ENCODE measurements at regions not wholly inside any gene's neighbourhood (a gene's known extent, or its start where the extent isn't known, plus 50 kb on each side); places are given as distances from the start of the nearest gene placed in this dataset.
"Not testable (repeated sequence)": the region's sequence is repeated elsewhere in the genome, so short reads cannot be mapped to it uniquely, and the experiment has no call there.

DNA sequence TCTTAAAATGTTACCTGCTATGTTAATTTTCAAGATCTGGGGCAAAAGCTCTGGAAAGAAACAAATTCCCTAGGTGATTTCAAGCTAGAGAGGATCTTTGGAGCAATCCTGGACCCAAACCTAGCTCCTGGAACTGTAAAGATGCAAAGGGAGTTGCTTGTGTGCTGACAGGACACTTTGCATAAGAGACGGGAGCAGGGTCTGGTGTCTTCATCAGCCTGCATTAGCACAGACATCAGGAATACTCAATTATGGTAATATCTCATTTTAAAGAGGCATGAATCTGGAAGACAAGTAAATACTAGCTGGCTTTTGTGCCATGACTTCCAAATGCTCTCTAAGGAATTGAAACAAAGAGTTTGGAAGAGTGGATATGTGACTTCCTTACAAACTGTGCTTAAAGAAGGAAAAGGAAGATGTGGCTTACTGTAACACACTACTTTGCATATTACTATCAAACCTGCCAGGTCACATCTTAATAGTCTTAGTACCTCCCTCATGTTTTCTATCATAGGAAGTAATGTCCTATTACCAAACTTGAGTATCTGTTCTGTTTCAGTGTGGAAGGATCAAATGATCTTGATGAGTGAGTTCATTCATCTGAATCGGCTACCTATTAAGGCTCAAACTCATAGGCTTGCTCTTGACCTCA lies 193.4 kb downstream of the ALDH8A1 start:
- no peaks in the 10 kb centered on the region for H3K9me3 ChIP-seq (ENCODE audit: control insufficient read depth, low read length, poor library complexity, severe bottlenecking)
- H3K27ac Mint-ChIP-seq = no peak overlapping the region
- no peaks in the 10 kb centered on the region for H3K4me1 Mint-ChIP-seq
- DNase-seq (no peak), ATAC-seq (no peak)
- H3K4me3 Mint-ChIP-seq = no peak overlapping the region
- H3K36me3 Mint-ChIP-seq (ENCODE audit: low read depth) = no peaks in the 10 kb centered on the region
- H3K27me3 Mint-ChIP-seq = peaks cover 41% of the 10 kb centered on the region

DNA sequence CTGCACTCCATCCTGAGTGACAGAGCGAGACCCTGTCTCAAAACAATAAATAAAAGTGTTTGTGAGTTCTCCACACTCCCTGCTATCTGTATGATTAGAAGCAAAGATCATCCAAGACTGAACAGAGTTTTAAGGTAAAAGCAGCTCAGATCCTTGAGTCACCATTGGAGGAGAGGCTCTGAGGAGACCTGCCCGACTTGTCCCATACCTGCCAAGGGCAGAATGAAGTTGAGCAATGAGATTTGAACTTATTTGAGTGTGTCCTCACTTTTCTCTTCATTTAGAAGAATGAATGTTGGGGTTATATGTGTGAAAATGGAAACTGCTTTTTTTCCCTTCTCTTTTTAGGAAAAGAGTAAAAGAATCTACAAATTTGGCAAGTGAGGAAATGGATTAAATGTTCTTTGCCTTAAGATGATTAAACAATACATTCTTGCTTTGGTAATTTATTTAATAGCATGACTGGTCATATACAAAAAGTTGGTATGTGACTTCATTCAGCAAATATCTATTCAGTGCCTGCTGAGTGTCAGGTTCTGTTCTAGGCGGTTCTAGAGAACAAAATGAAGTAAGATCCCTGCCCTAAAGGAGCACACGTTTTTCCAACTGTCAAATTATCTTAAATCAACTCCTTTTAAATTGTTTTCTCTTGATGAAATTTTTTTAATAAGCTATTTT lies 195.7 kb downstream of the ALDH8A1 start:
- no peak for ATAC-seq
- H3K9me3 ChIP-seq (ENCODE audit: control insufficient read depth, low read length, poor library complexity, severe bottlenecking) = no peaks in the 10 kb centered on the region
- DNase-seq = no peak
- no peaks in the 10 kb centered on the region for H3K4me1 Mint-ChIP-seq
- H3K36me3 Mint-ChIP-seq (ENCODE audit: low read depth) = no peaks in the 10 kb centered on the region
- no peak overlapping the region for H3K4me3 Mint-ChIP-seq
- no peak overlapping the region for H3K27ac Mint-ChIP-seq
- peaks cover 36% of the 10 kb centered on the region for H3K27me3 Mint-ChIP-seq

DNA sequence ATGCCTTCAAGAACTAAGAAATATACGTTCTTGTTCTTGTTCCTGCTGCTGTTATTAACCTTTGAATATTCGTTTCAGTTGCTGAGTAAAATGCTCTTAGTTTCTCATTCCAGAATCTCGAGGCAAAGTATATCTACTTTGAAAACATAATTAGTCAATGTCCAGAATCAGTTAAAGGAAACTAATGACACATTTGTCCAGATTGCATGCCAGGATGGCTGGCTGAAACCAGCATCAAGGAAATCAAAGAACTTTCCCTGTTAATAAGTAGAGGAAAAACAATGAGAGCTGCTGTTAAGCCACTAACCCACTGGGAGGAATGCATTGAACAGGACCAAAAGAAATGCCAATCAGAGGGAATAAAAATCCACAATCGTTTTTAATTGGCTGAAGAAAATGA lies 196.9 kb downstream of the ALDH8A1 start:
- H3K9me3 ChIP-seq (ENCODE audit: control insufficient read depth, low read length, poor library complexity, severe bottlenecking) = no peaks in the 10 kb centered on the region
- ATAC-seq = no peak
- no peaks in the 10 kb centered on the region for H3K36me3 Mint-ChIP-seq (ENCODE audit: low read depth)
- H3K27ac Mint-ChIP-seq = no peak overlapping the region
- H3K27me3 Mint-ChIP-seq = peaks cover 36% of the 10 kb centered on the region
- no peak overlapping the region for H3K4me3 Mint-ChIP-seq
- DNase-seq = no peak
- no peaks in the 10 kb centered on the region for H3K4me1 Mint-ChIP-seq

DNA sequence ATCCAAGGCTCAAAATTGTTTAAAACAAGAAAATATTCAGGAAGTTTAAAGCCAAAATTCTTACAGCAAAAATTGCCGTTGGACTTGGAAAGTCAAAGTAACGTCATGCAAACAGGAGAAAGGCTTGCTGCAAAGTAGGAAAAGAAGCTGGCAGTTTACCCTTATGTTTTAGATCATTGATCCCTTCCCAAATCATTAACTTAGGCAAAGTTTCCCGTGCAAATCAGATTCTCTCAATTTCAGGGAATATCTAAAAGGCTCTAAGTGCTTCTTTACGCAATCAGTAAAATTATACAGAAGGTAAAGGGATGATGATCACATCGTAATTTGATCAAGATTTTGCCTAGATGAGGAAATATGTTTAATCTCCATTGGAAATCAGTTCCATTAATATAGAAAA lies 197.5 kb downstream of the ALDH8A1 start:
- Mint-ChIP-seq H3K36me3 (ENCODE audit: low read depth) (no peaks in the 10 kb centered on the region), H3K4me1 (no peaks in the 10 kb centered on the region), H3K4me3 (no peak overlapping the region), H3K27me3 (peaks cover 36% of the 10 kb centered on the region), H3K27ac (no peak overlapping the region)
- ATAC-seq (no peak), DNase-seq (no peak)
- no peaks in the 10 kb centered on the region for H3K9me3 ChIP-seq (ENCODE audit: control insufficient read depth, low read length, poor library complexity, severe bottlenecking)

DNA sequence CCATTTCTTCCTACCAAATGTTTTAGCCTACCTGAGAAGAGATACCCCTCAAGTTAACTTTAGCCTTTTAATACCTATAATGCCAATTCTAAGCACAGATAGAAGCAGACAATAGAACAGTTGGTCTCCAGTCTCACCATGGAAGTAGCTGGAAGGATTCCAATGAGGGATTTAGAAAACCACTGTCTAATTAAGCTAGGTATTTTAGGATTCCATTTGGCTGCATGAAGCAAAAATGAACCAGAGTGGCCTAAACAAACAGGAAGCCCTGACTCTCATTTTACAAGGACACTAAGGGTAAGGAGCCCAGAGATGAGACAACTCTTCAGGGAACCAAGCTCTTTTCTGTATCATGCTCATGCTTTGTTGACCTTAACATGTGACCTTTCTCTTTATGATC lies 199.2 kb downstream of the ALDH8A1 start:
- H3K9me3 ChIP-seq (ENCODE audit: control insufficient read depth, low read length, poor library complexity, severe bottlenecking) = no peaks in the 10 kb centered on the region
- no peak for DNase-seq
- ATAC-seq = no peak
- H3K36me3 Mint-ChIP-seq (ENCODE audit: low read depth) = no peaks in the 10 kb centered on the region
- no peaks in the 10 kb centered on the region for H3K4me1 Mint-ChIP-seq
- H3K4me3 Mint-ChIP-seq = no peak overlapping the region
- peaks cover 38% of the 10 kb centered on the region for H3K27me3 Mint-ChIP-seq
- no peak overlapping the region for H3K27ac Mint-ChIP-seq

DNA sequence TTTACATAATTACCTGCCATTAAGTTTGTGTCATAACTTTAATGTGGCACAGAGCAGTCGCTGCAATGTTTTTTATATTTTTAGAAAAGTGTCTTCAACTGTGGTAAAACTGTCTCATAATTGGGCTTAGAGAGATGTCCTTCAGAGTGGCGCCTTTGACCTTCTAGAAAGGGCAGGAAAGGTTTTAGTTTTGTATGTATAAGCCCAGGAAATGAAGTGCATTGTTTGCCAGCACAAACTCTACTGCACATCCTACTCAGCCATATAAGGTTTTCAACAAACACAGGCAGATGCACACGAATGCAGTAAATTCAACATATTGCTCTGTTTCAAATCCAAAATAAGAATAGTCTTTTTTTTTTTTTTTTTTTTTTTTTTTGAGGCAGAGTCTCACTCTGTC lies 201.4 kb downstream of the ALDH8A1 start:
- ATAC-seq = no peak
- H3K9me3 ChIP-seq (ENCODE audit: control insufficient read depth, low read length, poor library complexity, severe bottlenecking) = no peaks in the 10 kb centered on the region
- DNase-seq = no peak
- Mint-ChIP-seq H3K4me1 (no peaks in the 10 kb centered on the region), H3K4me3 (no peak overlapping the region), H3K27me3 (peaks cover 39% of the 10 kb centered on the region), H3K27ac (no peak overlapping the region), H3K36me3 (ENCODE audit: low read depth) (no peaks in the 10 kb centered on the region)

DNA sequence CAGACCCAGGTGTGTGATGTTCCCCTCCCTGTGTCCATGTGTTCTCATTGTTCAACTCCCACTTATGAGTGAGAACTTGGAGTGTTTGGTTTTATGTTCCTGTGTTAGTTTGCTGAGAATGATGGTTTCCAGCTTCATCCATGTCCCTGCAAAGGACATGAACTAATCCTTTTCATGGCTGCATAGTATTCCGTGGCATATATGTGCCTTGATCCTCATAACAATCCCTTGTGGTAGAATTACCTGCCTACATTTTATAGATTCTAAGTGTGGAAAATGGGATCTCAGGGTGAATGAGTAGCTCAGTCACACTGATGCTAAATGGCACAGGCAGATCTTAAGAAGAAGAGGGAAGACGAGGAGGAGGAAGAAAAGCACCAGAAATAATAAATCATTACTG lies 202.7 kb downstream of the ALDH8A1 start:
- ATAC-seq; H3K4me3 Mint-ChIP-seq; H3K9me3 ChIP-seq (ENCODE audit: control insufficient read depth, low read length, poor library complexity, severe bottlenecking); H3K27ac Mint-ChIP-seq; DNase-seq; H3K36me3 Mint-ChIP-seq (ENCODE audit: low read depth); H3K4me1 Mint-ChIP-seq: not testable (repeated sequence)
- H3K27me3 Mint-ChIP-seq = peaks cover 40% of the 10 kb centered on the region

DNA sequence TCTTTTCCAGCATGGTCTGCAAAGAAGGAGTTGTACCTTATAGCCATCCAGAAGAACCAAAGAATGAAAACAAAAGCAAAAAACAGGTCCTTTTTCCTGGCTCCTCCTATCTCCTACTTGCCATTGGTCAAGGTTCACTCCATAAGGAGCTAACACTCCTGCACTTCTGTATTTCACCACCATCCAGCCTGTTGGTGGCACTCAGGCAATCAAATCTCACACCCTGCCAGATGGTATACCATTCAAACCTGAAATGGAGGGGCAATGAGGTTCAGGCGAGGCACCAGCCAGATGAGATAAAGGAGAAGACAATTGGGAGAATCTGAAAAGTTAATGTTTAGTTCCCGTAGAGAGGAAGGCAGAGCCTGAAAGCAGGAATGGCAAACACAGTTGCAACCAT lies 203.8 kb downstream of the ALDH8A1 start:
- ATAC-seq (no peak), DNase-seq (no peak)
- H3K4me1 Mint-ChIP-seq = no peaks in the 10 kb centered on the region
- peaks cover 41% of the 10 kb centered on the region for H3K27me3 Mint-ChIP-seq
- H3K9me3 ChIP-seq (ENCODE audit: control insufficient read depth, low read length, poor library complexity, severe bottlenecking) = no peaks in the 10 kb centered on the region
- H3K36me3 Mint-ChIP-seq (ENCODE audit: low read depth) = no peaks in the 10 kb centered on the region
- no peak overlapping the region for H3K27ac Mint-ChIP-seq
- H3K4me3 Mint-ChIP-seq = no peak overlapping the region

DNA sequence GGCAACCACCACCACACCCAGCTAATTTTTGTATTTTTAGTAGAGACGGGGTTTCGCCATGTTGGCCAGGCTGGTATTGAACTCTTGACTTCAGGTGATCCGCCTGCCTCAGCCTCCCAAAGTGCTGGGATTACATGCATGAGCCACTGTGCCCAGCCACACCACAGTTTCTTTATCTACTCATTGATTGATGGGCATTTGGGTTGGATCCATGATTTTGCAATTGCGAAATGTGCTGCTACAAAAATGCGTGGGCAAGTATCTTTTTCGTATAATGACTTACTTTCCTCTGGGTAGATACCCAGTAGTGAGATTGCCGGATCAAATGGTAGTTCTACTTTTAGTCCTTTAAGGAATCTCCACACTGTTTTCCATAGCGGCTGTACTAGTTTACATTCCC lies 204.7 kb downstream of the ALDH8A1 start:
- H3K27me3 Mint-ChIP-seq = peaks cover 46% of the 10 kb centered on the region
- H3K36me3 Mint-ChIP-seq (ENCODE audit: low read depth); H3K4me3 Mint-ChIP-seq; H3K4me1 Mint-ChIP-seq; H3K9me3 ChIP-seq (ENCODE audit: control insufficient read depth, low read length, poor library complexity, severe bottlenecking); ATAC-seq; H3K27ac Mint-ChIP-seq; DNase-seq: not testable (repeated sequence)

DNA sequence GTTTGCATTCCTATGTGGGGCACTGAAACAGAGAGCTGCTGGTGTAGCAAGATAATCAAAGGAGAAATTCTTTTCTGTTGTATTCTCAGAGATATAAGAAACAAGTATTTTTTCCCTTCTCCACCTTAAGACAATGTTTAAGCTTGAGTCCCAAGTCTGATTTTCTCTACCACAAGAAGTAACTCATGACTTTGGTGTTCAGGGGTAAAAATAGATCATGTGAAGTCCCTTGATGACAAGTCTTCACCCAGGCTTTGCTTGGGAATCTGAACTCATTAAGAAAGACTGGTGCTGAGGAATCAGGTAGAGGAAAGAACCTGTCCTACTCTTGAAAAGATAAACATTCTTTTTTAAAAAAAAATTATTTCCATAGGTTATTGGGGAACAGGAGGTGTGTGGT lies 205.6 kb downstream of the ALDH8A1 start:
- peaks cover 51% of the 10 kb centered on the region for H3K27me3 Mint-ChIP-seq
- H3K36me3 Mint-ChIP-seq (ENCODE audit: low read depth) = no peaks in the 10 kb centered on the region
- DNase-seq = no peak
- H3K4me3 Mint-ChIP-seq = no peak overlapping the region
- no peak for ATAC-seq
- no peaks in the 10 kb centered on the region for H3K9me3 ChIP-seq (ENCODE audit: control insufficient read depth, low read length, poor library complexity, severe bottlenecking)
- no peaks in the 10 kb centered on the region for H3K4me1 Mint-ChIP-seq
- H3K27ac Mint-ChIP-seq = no peak overlapping the region

DNA sequence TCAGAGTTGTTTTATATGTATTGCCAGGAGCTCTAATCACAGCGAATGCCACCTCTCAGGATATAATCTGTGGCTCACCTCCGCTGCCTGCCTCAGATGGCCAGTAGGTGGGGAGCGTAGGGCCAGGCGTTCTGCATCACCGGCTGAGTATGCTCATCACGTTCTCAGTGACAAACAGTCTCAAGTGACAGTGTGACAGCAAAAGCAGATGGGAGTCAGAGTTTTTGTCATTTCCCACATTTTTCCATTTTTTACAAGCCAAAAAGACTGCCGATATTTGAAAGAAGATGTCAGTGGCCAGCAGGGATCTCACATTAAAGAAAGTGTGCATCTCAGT lies 208.7 kb downstream of the ALDH8A1 start:
- ATAC-seq (no peak), DNase-seq (no peak)
- no peaks in the 10 kb centered on the region for H3K9me3 ChIP-seq (ENCODE audit: control insufficient read depth, low read length, poor library complexity, severe bottlenecking)
- Mint-ChIP-seq H3K4me1 (peaks cover under 1% of the 10 kb centered on the region), H3K27ac (no peak overlapping the region), H3K36me3 (ENCODE audit: low read depth) (no peaks in the 10 kb centered on the region), H3K27me3 (peaks cover 52% of the 10 kb centered on the region), H3K4me3 (no peak overlapping the region)

DNA sequence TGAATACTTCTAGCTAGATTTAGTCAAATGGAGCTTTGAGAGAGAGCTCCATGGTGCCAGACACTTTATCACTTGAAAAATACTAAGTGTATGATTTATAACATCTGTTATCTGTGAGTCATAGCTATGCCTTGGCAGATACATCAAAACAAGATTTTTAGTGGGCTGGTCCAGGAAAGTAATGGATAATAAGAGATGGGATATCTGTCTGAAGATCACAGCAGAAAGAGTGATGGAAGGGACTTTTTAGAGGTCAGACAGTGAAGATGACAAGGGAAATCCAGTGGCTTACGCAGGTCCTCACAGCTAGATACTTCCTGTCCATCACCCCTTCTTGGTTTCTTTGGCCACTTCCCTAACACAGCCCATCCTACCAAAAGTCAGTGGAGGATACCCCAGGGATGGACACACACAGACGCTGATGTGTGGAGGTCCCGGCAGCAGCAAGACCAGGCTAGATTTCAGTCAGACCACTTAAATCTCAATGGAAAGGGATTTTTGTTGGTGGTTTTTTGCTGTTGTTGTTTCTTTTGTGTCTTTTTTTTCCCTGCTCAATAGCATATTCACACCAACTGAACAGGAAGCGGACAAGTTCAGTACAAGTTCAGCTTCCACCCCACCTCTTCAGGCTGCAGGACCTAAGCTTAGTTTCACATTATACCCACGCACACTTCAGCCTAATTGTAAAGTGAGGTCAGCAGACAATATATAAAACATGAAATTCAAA lies 209.3 kb downstream of the ALDH8A1 start:
- Mint-ChIP-seq H3K27me3 (peaks cover 52% of the 10 kb centered on the region), H3K36me3 (ENCODE audit: low read depth) (no peaks in the 10 kb centered on the region), H3K27ac (no peak overlapping the region), H3K4me3 (no peak overlapping the region), H3K4me1 (peaks cover 3% of the 10 kb centered on the region)
- DNase-seq (no peak), ATAC-seq (no peak)
- no peaks in the 10 kb centered on the region for H3K9me3 ChIP-seq (ENCODE audit: control insufficient read depth, low read length, poor library complexity, severe bottlenecking)

DNA sequence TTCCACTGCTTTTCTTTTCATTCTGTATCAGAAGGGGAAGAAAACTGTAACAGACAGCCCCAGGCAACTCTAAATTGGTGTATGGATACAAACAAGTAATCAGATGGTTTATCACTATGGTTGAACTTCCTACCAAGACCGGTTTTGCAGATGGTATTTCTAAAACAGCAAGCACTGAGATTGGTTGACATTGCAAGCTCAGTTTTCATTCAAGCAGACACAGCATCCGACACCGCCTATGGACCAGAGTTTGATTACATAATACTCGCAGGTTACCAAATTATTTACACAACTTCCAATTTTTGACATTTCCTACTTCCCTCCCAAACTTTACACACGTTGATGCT lies 209.9 kb downstream of the ALDH8A1 start:
- DNase-seq = no peak
- ATAC-seq = no peak
- Mint-ChIP-seq H3K36me3 (ENCODE audit: low read depth) (no peaks in the 10 kb centered on the region), H3K4me3 (no peak overlapping the region), H3K27ac (no peak overlapping the region), H3K4me1 (peaks cover 3% of the 10 kb centered on the region), H3K27me3 (peaks cover 46% of the 10 kb centered on the region)
- no peaks in the 10 kb centered on the region for H3K9me3 ChIP-seq (ENCODE audit: control insufficient read depth, low read length, poor library complexity, severe bottlenecking)

Measured in T-helper 17 cell (primary cell).